Neural cell (in vitro differentiated cells): ENCODE measurements at regions not wholly inside any gene's neighbourhood (a gene's known extent, or its start where the extent isn't known, plus 50 kb on each side); places are given as distances from the start of the nearest gene placed in this dataset.

ENCODE experiments used
- H2AFZ ChIP-seq: fragments of 200-600, 300-800 bp; sonication (generic), shearing (Covaris generic); 2 replicates; pipeline ENCODE4 v1.6.0; 2014; ENCODE audit warnings: low read depth, mild to moderate bottlenecking, antibody characterized with exemption, low read length, moderate library complexity
- H3F3A ChIP-seq: fragments of 200-600 bp; shearing (Covaris generic); 2 replicates; pipeline ENCODE4 v1.6.1; 2016; ENCODE audit warnings: mild to moderate bottlenecking, moderate library complexity, mixed read lengths, antibody characterized with exemption, low read length; ENCODE audit not compliant: insufficient read depth, poor library complexity, severe bottlenecking
- H3K27ac ChIP-seq: fragments of 200-600, 300-800 bp; sonication (generic), shearing (Covaris generic); 2 replicates; pipeline ENCODE4 v1.5.1; 2014; ENCODE audit warnings: mild to moderate bottlenecking, low read length, moderate library complexity
- H3K27me3 ChIP-seq: fragments of 300-800, 200-600 bp; sonication (generic), shearing (Covaris generic); 2 replicates; pipeline ENCODE4 v1.6.0; 2014; ENCODE audit warnings: mild to moderate bottlenecking, low read depth, low read length, moderate library complexity; ENCODE audit not compliant: insufficient read depth
- H3K36me3 ChIP-seq: fragments of 300-800, 200-600 bp; sonication (generic), shearing (Covaris generic); 2 replicates; pipeline ENCODE4 v1.5.1; 2014; ENCODE audit warnings: mild to moderate bottlenecking, antibody characterized with exemption, low read length, moderate library complexity; ENCODE audit not compliant: insufficient read depth
- H3K4me2 ChIP-seq: fragments of 300-800, 200-600 bp; sonication (generic), shearing (Covaris generic); 2 replicates; pipeline ENCODE4 v1.6.0; 2014; ENCODE audit warnings: mild to moderate bottlenecking, low read length
- H3K4me3 ChIP-seq: fragments of 300-800, 200-600 bp; sonication (generic), shearing (Covaris generic); 2 replicates; pipeline ENCODE4 v1.5.1; 2014; ENCODE audit warnings: mild to moderate bottlenecking, low read length, moderate library complexity
- H3K79me2 ChIP-seq: fragments of 200-600 bp; shearing (Covaris generic); replicated peaks from 2 replicates; pipeline ENCODE4 v1.6.0; 2014; ENCODE audit warnings: mild to moderate bottlenecking, low read length, moderate library complexity; ENCODE audit not compliant: insufficient read depth
- H3K9ac ChIP-seq: fragments of 300-800, 200-600 bp; sonication (generic), shearing (Covaris generic); 2 replicates; pipeline ENCODE4 v1.6.1; 2016; ENCODE audit warnings: mild to moderate bottlenecking, low read length, mixed read lengths
- H3K9me2 ChIP-seq: fragments of 200-600 bp; shearing (Covaris generic); 2 replicates; pipeline ENCODE4 v1.6.1; 2016; ENCODE audit warnings: mild to moderate bottlenecking, low read length, mixed read lengths; ENCODE audit not compliant: insufficient read depth
- H3K9me3 ChIP-seq: fragments of 200-600, 300-800 bp; sonication (generic), shearing (Covaris generic); 2 replicates; pipeline ENCODE4 v1.6.1; 2016; ENCODE audit warnings: mild to moderate bottlenecking, mixed run types, low read length, moderate library complexity, mixed read lengths
- H4K20me1 ChIP-seq: fragments of 200-600 bp; shearing (Covaris generic); 2 replicates; pipeline ENCODE4 v1.6.1; 2016; ENCODE audit warnings: mild to moderate bottlenecking, mixed run types; ENCODE audit not compliant: insufficient read depth
- EP300 ChIP-seq: fragments of 450-650 bp; conservative IDR thresholded peaks from 2 replicates; pipeline ENCODE4 v1.6.1; 2014; ENCODE audit warnings: antibody characterized with exemption, mild to moderate bottlenecking, moderate library complexity; ENCODE audit not compliant: poor library complexity, severe bottlenecking
- EZH2 ChIP-seq: fragments of 200-600, 300-800 bp; shearing (Covaris generic), sonication (generic); IDR thresholded peaks from 2 replicates; pipeline ENCODE4 v1.6.1; 2014; ENCODE audit warnings: antibody characterized with exemption, low read length, borderline replicate concordance, mild to moderate bottlenecking; ENCODE audit not compliant: insufficient read depth, poor library complexity, severe bottlenecking
- MXI1 ChIP-seq: fragments of 450-650 bp; conservative IDR thresholded peaks from 2 replicates; pipeline ENCODE4 v1.6.1; 2014; ENCODE audit warnings: antibody characterized with exemption, mild to moderate bottlenecking; ENCODE audit not compliant: poor library complexity, severe bottlenecking
- POLR2AphosphoS5 ChIP-seq: IDR thresholded peaks from 2 replicates; pipeline ENCODE4 v1.6.1; 2012
- RAD21 ChIP-seq: fragments of 450-650 bp; conservative IDR thresholded peaks from 2 replicates; pipeline ENCODE4 v1.6.1; 2014; ENCODE audit warnings: antibody characterized with exemption, mild to moderate bottlenecking, moderate library complexity
- SMC3 ChIP-seq: fragments of 450-650 bp; conservative IDR thresholded peaks from 2 replicates; pipeline ENCODE4 v1.6.1; 2014; ENCODE audit warnings: antibody characterized with exemption, mild to moderate bottlenecking, moderate library complexity; ENCODE audit not compliant: poor library complexity
- TAF1 ChIP-seq: IDR thresholded peaks from 2 replicates; pipeline ENCODE4 v1.6.1; 2012; ENCODE audit warnings: low read depth
- TF ChIP-seq, protein P1 (sequence below): IDR thresholded peaks from 2 replicates; pipeline ENCODE4 v1.6.1; 2012; ENCODE audit warnings: borderline replicate concordance
- TF ChIP-seq, protein P2 (sequence below): fragments of 450-650 bp; IDR thresholded peaks from 2 replicates; pipeline ENCODE4 v1.5.1; 2014; ENCODE audit warnings: antibody characterized with exemption, mild to moderate bottlenecking, moderate library complexity; ENCODE audit not compliant: poor library complexity, severe bottlenecking

DNA sequence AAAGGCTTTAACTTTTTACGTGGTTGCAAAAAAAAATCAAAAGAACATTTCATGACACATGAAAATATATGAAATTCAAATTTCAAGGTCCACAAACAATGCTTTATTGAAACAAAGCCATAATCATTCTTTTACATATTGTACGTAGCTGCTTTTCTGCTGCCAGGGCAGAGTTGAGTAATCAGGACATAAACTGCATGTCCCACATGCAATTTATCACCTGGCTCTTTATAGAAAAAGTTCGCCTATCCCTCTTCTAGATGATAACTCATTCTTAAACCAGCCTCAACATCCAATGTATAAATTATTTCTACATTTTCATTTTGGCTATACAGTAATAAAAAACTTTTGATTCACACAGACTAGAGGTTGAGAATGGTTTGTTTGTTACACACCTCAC lies 154.9 kb downstream of the AXIN2 start:
- Histone ChIP-seq H3F3A (no peaks in the 10 kb centered on the region), H3K9me3 (no peaks in the 10 kb centered on the region), H3K9me2 (no peaks in the 10 kb centered on the region), H3K36me3 (no peaks in the 10 kb centered on the region), H3K4me2 (no peak overlapping the region), H3K79me2 (no peaks in the 10 kb centered on the region), H3K27me3 (no peaks in the 10 kb centered on the region), H3K9ac (no peak overlapping the region), H3K27ac (no peak overlapping the region), H2AFZ (no peak overlapping the region), H3K4me3 (no peak overlapping the region), H4K20me1 (no peaks in the 10 kb centered on the region)
- TF ChIP-seq POLR2AphosphoS5 (no peak), EP300 (no peak), RAD21 (no peak), EZH2 (no peak), MXI1 (no peak), TAF1 (no peak), SMC3 (no peak)
- TF ChIP-seq, protein P1, sequence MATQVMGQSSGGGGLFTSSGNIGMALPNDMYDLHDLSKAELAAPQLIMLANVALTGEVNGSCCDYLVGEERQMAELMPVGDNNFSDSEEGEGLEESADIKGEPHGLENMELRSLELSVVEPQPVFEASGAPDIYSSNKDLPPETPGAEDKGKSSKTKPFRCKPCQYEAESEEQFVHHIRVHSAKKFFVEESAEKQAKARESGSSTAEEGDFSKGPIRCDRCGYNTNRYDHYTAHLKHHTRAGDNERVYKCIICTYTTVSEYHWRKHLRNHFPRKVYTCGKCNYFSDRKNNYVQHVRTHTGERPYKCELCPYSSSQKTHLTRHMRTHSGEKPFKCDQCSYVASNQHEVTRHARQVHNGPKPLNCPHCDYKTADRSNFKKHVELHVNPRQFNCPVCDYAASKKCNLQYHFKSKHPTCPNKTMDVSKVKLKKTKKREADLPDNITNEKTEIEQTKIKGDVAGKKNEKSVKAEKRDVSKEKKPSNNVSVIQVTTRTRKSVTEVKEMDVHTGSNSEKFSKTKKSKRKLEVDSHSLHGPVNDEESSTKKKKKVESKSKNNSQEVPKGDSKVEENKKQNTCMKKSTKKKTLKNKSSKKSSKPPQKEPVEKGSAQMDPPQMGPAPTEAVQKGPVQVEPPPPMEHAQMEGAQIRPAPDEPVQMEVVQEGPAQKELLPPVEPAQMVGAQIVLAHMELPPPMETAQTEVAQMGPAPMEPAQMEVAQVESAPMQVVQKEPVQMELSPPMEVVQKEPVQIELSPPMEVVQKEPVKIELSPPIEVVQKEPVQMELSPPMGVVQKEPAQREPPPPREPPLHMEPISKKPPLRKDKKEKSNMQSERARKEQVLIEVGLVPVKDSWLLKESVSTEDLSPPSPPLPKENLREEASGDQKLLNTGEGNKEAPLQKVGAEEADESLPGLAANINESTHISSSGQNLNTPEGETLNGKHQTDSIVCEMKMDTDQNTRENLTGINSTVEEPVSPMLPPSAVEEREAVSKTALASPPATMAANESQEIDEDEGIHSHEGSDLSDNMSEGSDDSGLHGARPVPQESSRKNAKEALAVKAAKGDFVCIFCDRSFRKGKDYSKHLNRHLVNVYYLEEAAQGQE = no peak
- TF ChIP-seq, protein P2, sequence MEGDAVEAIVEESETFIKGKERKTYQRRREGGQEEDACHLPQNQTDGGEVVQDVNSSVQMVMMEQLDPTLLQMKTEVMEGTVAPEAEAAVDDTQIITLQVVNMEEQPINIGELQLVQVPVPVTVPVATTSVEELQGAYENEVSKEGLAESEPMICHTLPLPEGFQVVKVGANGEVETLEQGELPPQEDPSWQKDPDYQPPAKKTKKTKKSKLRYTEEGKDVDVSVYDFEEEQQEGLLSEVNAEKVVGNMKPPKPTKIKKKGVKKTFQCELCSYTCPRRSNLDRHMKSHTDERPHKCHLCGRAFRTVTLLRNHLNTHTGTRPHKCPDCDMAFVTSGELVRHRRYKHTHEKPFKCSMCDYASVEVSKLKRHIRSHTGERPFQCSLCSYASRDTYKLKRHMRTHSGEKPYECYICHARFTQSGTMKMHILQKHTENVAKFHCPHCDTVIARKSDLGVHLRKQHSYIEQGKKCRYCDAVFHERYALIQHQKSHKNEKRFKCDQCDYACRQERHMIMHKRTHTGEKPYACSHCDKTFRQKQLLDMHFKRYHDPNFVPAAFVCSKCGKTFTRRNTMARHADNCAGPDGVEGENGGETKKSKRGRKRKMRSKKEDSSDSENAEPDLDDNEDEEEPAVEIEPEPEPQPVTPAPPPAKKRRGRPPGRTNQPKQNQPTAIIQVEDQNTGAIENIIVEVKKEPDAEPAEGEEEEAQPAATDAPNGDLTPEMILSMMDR = no peak

DNA sequence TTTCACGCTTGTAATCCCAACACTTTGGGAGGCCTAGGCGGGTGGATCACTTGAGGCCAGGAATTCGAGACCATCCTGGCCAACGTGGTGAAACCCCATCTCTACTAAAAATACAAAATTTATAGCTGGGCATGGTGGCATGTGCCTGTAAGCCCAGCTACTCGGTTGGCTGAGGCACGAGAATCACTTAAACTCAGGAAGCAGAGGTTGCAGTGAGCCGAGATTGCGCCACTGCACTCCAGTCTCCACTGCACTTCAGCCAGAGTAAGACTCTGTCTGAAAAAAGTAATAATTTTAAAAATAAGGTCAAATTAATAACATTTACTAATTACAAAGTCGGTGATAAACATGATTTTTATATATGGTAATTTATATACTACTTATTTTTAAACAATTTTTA lies 155.9 kb downstream of the AXIN2 start:
- H2AFZ ChIP-seq = no peak overlapping the region
- H3F3A ChIP-seq = no peaks in the 10 kb centered on the region
- no peaks in the 10 kb centered on the region for H3K9me2 ChIP-seq
- no peaks in the 10 kb centered on the region for H3K27me3 ChIP-seq
- H4K20me1 ChIP-seq = no peaks in the 10 kb centered on the region
- no peak for TF ChIP-seq RAD21
- TF ChIP-seq TAF1 = no peak
- no peak for TF ChIP-seq POLR2AphosphoS5
- TF ChIP-seq EP300 = no peak
- TF ChIP-seq, protein P1 = no peak
- TF ChIP-seq, protein P2 = no peak
- no peak for TF ChIP-seq SMC3
- no peak for TF ChIP-seq EZH2
- no peak for TF ChIP-seq MXI1
- H3K36me3 ChIP-seq = no peaks in the 10 kb centered on the region
- no peaks in the 10 kb centered on the region for H3K79me2 ChIP-seq
- H3K4me3 ChIP-seq = no peak overlapping the region
- H3K9me3 ChIP-seq = no peaks in the 10 kb centered on the region
- no peak overlapping the region for H3K4me2 ChIP-seq
- H3K9ac ChIP-seq = no peak overlapping the region
- H3K27ac ChIP-seq = no peak overlapping the region
